Common myeloid progenitor, CD34-positive (primary cell): ENCODE measurements at regions not wholly inside any gene's neighbourhood (a gene's known extent, or its start where the extent isn't known, plus 50 kb on each side); places are given as distances from the start of the nearest gene placed in this dataset.

ENCODE experiments used
- CTCF ChIA-PET: fragments of 350-600 bp; sonication (Branson Sonifier 250); formaldehyde crosslinking; loops from one replicate; lab custom pipeline; 2021; ENCODE audit warnings: antibody characterized with exemption; lab: Charles Lee
- POLR2A ChIA-PET: fragments of 350-600 bp; sonication (Branson Sonifier 250); formaldehyde crosslinking; loops from one replicate; lab custom pipeline; 2021; ENCODE audit warnings: antibody characterized with exemption; lab: Charles Lee
- DNase-seq, 3 donors: peaks; one replicate each; pipeline versions ENCODE4 v3.0.0 to v3.0.0-alpha.2; 2013
- H3K27ac ChIP-seq, 2 experiments: 1 replicate in 1 of 2; 2 replicates in 1 of 2; pipeline ENCODE4 v1.7.0; 2013; ENCODE audit warnings: inconsistent platforms in 2 of 2, low read length in 2 of 2, mild to moderate bottlenecking in 2 of 2, low read depth in 1 of 2, moderate library complexity in 1 of 2; ENCODE audit not compliant: severe bottlenecking in 2 of 2, insufficient read depth in 1 of 2, poor library complexity in 1 of 2
- H3K27me3 ChIP-seq, 5 experiments: replicated peaks in 2 of 5; 1 replicate in 3 of 5; 2 replicates in 2 of 5; pipeline versions ENCODE4 v1.6.1 to v1.7.0; 2013; ENCODE audit warnings: low read length in 4 of 5, mild to moderate bottlenecking in 2 of 5, moderate library complexity in 2 of 5, inconsistent platforms in 1 of 5; ENCODE audit not compliant: insufficient read depth in 5 of 5, control insufficient read depth in 4 of 5
- H3K36me3 ChIP-seq, 4 experiments: 1 replicate in 2 of 4; 2 replicates in 2 of 4; pipeline versions ENCODE4 v1.6.1 to v1.7.0; 2013; ENCODE audit warnings: low read length in 3 of 4, control low read depth in 1 of 4, mild to moderate bottlenecking in 1 of 4; ENCODE audit not compliant: control insufficient read depth in 4 of 4, insufficient read depth in 4 of 4
- H3K4me1 ChIP-seq, 4 experiments: 1 replicate in 3 of 4; 2 replicates in 1 of 4; pipeline versions ENCODE4 v1.6.1 to v1.7.1; 2013; ENCODE audit warnings: low read length in 3 of 4, mild to moderate bottlenecking in 3 of 4, control low read depth in 1 of 4, inconsistent platforms in 1 of 4, moderate library complexity in 1 of 4; ENCODE audit not compliant: control insufficient read depth in 4 of 4, insufficient read depth in 4 of 4; ENCODE audit errors: control extremely low read depth in 1 of 4
- H3K4me3 ChIP-seq, 7 experiments: 1 replicate in 4 of 7; 2 replicates in 3 of 7; pipeline versions ENCODE4 v1.5.1 to v1.7.0; 2013; ENCODE audit warnings: mild to moderate bottlenecking in 7 of 7, low read length in 6 of 7, moderate library complexity in 6 of 7, inconsistent platforms in 2 of 7, low read depth in 2 of 7, control low read depth in 1 of 7; ENCODE audit not compliant: insufficient read depth in 4 of 7, control insufficient read depth in 1 of 7; ENCODE audit errors: extremely low read depth in 1 of 7
- H3K9me3 ChIP-seq, 5 experiments: 1 replicate in 4 of 5; 2 replicates in 1 of 5; pipeline versions ENCODE4 v1.6.1 to v1.7.1; 2013; ENCODE audit warnings: low read length in 4 of 5, mild to moderate bottlenecking in 2 of 5, inconsistent platforms in 1 of 5, low read depth in 1 of 5, moderate library complexity in 1 of 5; ENCODE audit not compliant: control insufficient read depth in 4 of 5, insufficient read depth in 2 of 5; ENCODE audit errors: control extremely low read depth in 1 of 5
- WGBS: methylation state at CpG from one replicate; pipeline ENCODE4 v1.1.5; 2013; ENCODE audit not compliant: insufficient coverage; 5-methylcytosine and 5-hydroxymethylcytosine counted together

DNA sequence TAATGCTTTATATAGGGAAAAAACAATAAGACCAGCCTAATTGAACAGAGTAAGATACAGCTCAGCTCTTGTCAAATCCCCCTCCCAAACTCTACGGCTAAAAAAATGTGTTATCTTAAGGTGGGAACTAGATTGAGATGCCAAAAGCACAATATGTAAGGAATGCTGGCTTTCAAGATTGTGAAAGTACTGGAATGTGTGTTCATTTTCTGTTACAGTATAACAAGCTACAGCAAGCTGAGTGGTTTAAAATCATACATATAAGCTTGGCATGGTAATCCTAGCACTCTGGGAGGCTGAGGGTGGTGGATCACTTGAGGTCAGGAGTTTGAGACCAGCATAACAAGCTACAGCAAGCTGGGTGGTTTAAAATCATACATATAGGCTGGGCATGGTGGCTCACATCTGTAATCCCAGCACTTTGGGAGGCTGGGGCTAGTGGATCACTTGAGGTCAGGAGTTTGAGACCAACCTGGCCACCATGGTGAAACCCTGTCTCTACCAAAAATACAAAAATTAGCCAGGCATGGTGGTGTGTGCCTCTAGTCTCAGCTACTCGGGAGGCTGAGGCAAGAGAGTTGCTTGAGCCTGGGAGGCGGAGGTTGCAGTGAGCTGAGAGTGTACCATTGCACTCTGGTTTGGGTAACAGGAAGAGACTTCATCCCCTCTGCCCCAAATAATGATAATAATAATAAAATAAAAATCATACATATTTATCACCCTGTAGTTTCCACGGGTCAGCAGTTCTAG lies 297.7 kb downstream of the DOK5 start:
- no peaks in the 10 kb centered on the region for H3K9me3 ChIP-seq
- ChIA-PET CTCF (no interaction called here), POLR2A (no interaction called here)
- no peak overlapping the region for H3K27ac ChIP-seq
- WGBS = 100% methylated on average over 1 of the region's 4 CpGs
- no peaks in the 10 kb centered on the region for H3K36me3 ChIP-seq
- no peak overlapping the region for H3K4me3 ChIP-seq
- no peaks in the 10 kb centered on the region for H3K27me3 ChIP-seq
- peaks cover 0 to 7% (median 2%) of the 10 kb centered on the region in 4 experiments for H3K4me1 ChIP-seq
- no peak for DNase-seq

DNA sequence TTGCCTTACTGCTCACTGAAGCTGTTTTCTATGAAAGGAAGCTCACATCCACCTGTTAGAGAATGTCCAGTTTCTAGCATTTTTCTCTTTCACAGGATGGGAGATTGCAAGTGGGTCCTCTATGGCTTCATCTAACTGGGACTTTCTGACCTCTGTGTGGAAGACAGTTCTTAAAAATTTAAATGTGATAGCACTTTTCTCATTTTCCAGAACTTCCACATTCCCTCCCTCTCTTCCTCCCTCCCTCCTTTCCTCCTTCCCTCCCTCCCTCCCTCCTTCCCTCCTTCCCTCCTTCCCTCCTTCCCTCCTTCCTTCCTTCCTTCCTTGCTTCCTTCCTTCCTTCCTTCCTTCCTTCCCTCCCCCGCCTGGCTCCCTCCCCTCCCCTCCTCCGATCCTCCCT lies 291.1 kb downstream of the DOK5 start:
- Histone ChIP-seq H3K36me3 (no peaks in the 10 kb centered on the region), H3K27ac (no peak overlapping the region), H3K4me1 (no peaks in the 10 kb centered on the region), H3K9me3 (no peaks in the 10 kb centered on the region), H3K4me3 (no peak overlapping the region), H3K27me3 (no peaks in the 10 kb centered on the region)
- WGBS = no CpG with 5 or more reads among the region's 2 CpGs
- POLR2A ChIA-PET = no interaction called here
- no peak for DNase-seq
- CTCF ChIA-PET = no interaction called here

GRCh38 chr20:54763366-54763765 lies 288.0 kb downstream of the DOK5 start:
- Histone ChIP-seq H3K27ac (no peak overlapping the region), H3K4me3 (no peak overlapping the region), H3K9me3 (no peaks in the 10 kb centered on the region), H3K4me1 (no peaks in the 10 kb centered on the region), H3K27me3 (no peaks in the 10 kb centered on the region), H3K36me3 (no peaks in the 10 kb centered on the region)
- ChIA-PET CTCF (no interaction called here), POLR2A (no interaction called here)
- no peak for DNase-seq
- 100% methylated on average over 1 of the region's 1 CpG for WGBS

GRCh38 chr20:54759589-54759988 lies 284.2 kb downstream of the DOK5 start:
- CTCF ChIA-PET = no interaction called here
- H3K36me3 ChIP-seq = no peaks in the 10 kb centered on the region
- WGBS = no CpG with 5 or more reads among the region's 4 CpGs

GRCh38 chr20:54746796-54747195 lies 271.4 kb downstream of the DOK5 start:
- CTCF ChIA-PET = interaction anchor here (0.9 kb wide), 1 partner anchor 13 kb away, joined by 3 read pairs; no protein-coding TSS in a partner anchor
- Histone ChIP-seq H3K27ac (no peak overlapping the region), H3K4me3 (no peak overlapping the region), H3K27me3 (no peaks in the 10 kb centered on the region), H3K36me3 (no peaks in the 10 kb centered on the region), H3K9me3 (peaks cover 0 to 4% (median 0%) of the 10 kb centered on the region in 5 experiments), H3K4me1 (no peaks in the 10 kb centered on the region)
- WGBS = 100% methylated on average over 1 of the region's 2 CpGs
- DNase-seq = no peak
- POLR2A ChIA-PET = interaction anchor here (0.6 kb wide), 1 partner anchor 370 kb away, joined by 3 read pairs; no protein-coding TSS in a partner anchor

More at GRCh38 chr20:54759589-54759988, 284.2 kb downstream of the DOK5 start:
- H3K4me3 ChIP-seq = no peak overlapping the region
- no peaks in the 10 kb centered on the region for H3K27me3 ChIP-seq
- POLR2A ChIA-PET = no interaction called here
- H3K4me1 ChIP-seq = no peaks in the 10 kb centered on the region
- DNase-seq = no peak
- no peak overlapping the region for H3K27ac ChIP-seq
- no peaks in the 10 kb centered on the region for H3K9me3 ChIP-seq

DNA sequence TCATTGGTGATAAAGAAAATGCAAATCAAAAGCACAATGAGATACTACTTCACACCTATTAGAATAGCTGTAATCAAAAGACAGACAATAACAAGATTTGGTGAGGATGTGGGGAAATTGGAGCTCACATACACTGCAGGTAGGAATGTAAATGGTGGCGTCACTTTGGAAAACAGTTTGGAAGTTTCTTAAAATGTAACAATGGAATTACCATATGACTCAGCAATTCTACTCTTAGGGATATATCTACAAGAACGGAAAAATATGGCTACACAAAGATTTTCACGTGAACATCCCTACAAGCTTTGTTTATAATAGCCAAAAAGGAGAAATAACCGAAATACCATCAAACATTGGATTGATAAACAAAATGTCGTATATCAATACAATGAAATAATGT lies 270.4 kb downstream of the DOK5 start:
- no CpG with 5 or more reads among the region's 5 CpGs for WGBS
- no peak overlapping the region for H3K4me3 ChIP-seq
- no peak for DNase-seq
- no peaks in the 10 kb centered on the region for H3K27me3 ChIP-seq
- H3K36me3 ChIP-seq = no peaks in the 10 kb centered on the region
- ChIA-PET POLR2A (no interaction called here), CTCF (no interaction called here)
- no peaks in the 10 kb centered on the region for H3K4me1 ChIP-seq
- no peak overlapping the region for H3K27ac ChIP-seq
- H3K9me3 ChIP-seq = peaks cover 0 to 4% (median 0%) of the 10 kb centered on the region in 5 experiments

DNA sequence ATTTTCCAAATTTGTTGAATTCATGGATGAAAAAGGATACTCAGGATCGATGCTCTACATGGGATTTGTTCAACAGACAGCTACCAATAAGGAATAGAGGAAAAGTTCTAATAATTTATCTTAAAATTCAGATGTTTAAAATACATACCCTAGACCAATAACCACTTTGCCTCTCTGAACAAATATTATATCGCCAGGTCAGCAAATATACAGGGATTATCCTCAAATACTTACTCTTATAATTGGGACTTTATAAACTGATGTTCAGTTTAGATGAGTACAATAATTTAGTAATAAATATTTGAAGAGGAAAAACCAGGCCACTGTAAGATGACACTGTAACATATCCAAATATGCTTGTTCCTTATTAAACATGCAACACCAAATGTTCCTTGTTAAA lies 268.7 kb downstream of the DOK5 start:
- H3K9me3 ChIP-seq = peaks cover 0 to 4% (median 0%) of the 10 kb centered on the region in 5 experiments
- WGBS = 80% methylated on average over 1 of the region's 2 CpGs
- H3K36me3 ChIP-seq = no peaks in the 10 kb centered on the region
- POLR2A ChIA-PET = no interaction called here
- no peak overlapping the region for H3K27ac ChIP-seq
- no peaks in the 10 kb centered on the region for H3K27me3 ChIP-seq
- CTCF ChIA-PET = no interaction called here
- DNase-seq = no peak
- no peak overlapping the region for H3K4me3 ChIP-seq
- no peaks in the 10 kb centered on the region for H3K4me1 ChIP-seq
